Occipital lobe (tissue), 1 donor: ENCODE measurements at regions not wholly inside any gene's neighbourhood (a gene's known extent, or its start where the extent isn't known, plus 50 kb on each side); places are given as distances from the start of the nearest gene placed in this dataset.
"Not testable (repeated sequence)": the region's sequence is repeated elsewhere in the genome, so short reads cannot be mapped to it uniquely, and the experiment has no call there.

Source experiments
- DNase-seq: peaks from one replicate; lab custom pipeline; 2025; lab: John Stamatoyannopoulos, UW

- not testable (repeated sequence) for DNase-seq
Observed at GRCh38 chr18:15164446-15164845, 416.5 kb downstream of the ANKRD30B start.

GRCh38 chr18:15165048-15165447 lies 417.1 kb downstream of the ANKRD30B start:
- no peak for DNase-seq

- not testable (repeated sequence) for DNase-seq
Observed at GRCh38 chr18:15193028-15193427, 445.1 kb downstream of the ANKRD30B start.

- DNase-seq, result not testable (repeated sequence)
Observed at GRCh38 chr18:15193813-15194212, 445.8 kb downstream of the ANKRD30B start.

- peak; percentile 61 for DNase-seq
Observed at GRCh38 chr18:15197338-15198115, 449.6 kb downstream of the ANKRD30B start.

- no peak for DNase-seq
Observed at GRCh38 chr18:15198116-15198389, 450.1 kb downstream of the ANKRD30B start.
